Astrocyte (in vitro differentiated cells and primary cell): ENCODE measurements at regions not wholly inside any gene's neighbourhood (a gene's known extent, or its start where the extent isn't known, plus 50 kb on each side); places are given as distances from the start of the nearest gene placed in this dataset.

Experiments
- DNase-seq: peaks from one replicate; pipeline ENCODE4 v3.0.0-alpha.2; 2010; ENCODE audit warnings: low read depth
- FAIRE-seq: peaks from 2 replicates; lab custom pipeline; 2011; peaks lifted over from hg19 to GRCh38; lab: Jason Lieb, UNC
- H2AFZ ChIP-seq: 2 replicates; pipeline ENCODE4 v1.6.0; 2012; ENCODE audit warnings: low read depth, low read length, inconsistent platforms
- H3K27ac ChIP-seq: 2 replicates; pipeline ENCODE4 v1.5.1; 2011; ENCODE audit warnings: low read depth, low read length, inconsistent platforms
- H3K27me3 ChIP-seq: 2 replicates; pipeline ENCODE4 v1.6.0; 2011; ENCODE audit warnings: low read length, inconsistent platforms; ENCODE audit not compliant: insufficient read depth
- H3K36me3 ChIP-seq: 2 replicates; pipeline ENCODE4 v1.5.1; 2011; ENCODE audit warnings: low read length, inconsistent platforms; ENCODE audit not compliant: insufficient read depth
- H3K4me1 ChIP-seq: 2 replicates; pipeline ENCODE4 v1.5.1; 2011; ENCODE audit warnings: low read length, inconsistent platforms; ENCODE audit not compliant: insufficient read depth
- H3K4me2 ChIP-seq: 2 replicates; pipeline ENCODE4 v1.6.0; 2012; ENCODE audit warnings: low read length, inconsistent platforms
- H3K4me3 ChIP-seq: 2 replicates; pipeline ENCODE4 v1.5.1; 2011; ENCODE audit warnings: low read depth, mild to moderate bottlenecking, low read length, inconsistent platforms; ENCODE audit not compliant: insufficient read depth
- H3K79me2 ChIP-seq: 2 replicates; pipeline ENCODE4 v1.6.0; 2012; ENCODE audit warnings: mild to moderate bottlenecking, low read length, inconsistent platforms; ENCODE audit not compliant: insufficient read depth
- H3K9ac ChIP-seq: 2 replicates; pipeline ENCODE4 v1.6.0; 2012; ENCODE audit warnings: mild to moderate bottlenecking, low read length, inconsistent platforms
- H3K9me3 ChIP-seq: 2 replicates; pipeline ENCODE4 v1.5.1; 2012; ENCODE audit warnings: low read depth, mild to moderate bottlenecking, low read length, inconsistent platforms; ENCODE audit not compliant: insufficient read depth
- H4K20me1 ChIP-seq: 2 replicates; pipeline ENCODE4 v1.6.0; 2012; ENCODE audit warnings: low read length, inconsistent platforms; ENCODE audit not compliant: insufficient read depth
- H3K27ac Mint-ChIP-seq: one replicate; pipeline ENCODE4 v1.8.0; 2021; ENCODE audit warnings: mild to moderate bottlenecking, mixed read lengths; ENCODE audit not compliant: unreplicated experiment
- H3K27me3 Mint-ChIP-seq: one replicate; pipeline ENCODE4 v1.8.0; 2021; ENCODE audit warnings: low read depth, mixed read lengths; ENCODE audit not compliant: unreplicated experiment
- H3K36me3 Mint-ChIP-seq: one replicate; pipeline ENCODE4 v1.8.0; 2021; ENCODE audit warnings: low read depth, mixed read lengths; ENCODE audit not compliant: unreplicated experiment
- H3K4me1 Mint-ChIP-seq: one replicate; pipeline ENCODE4 v1.8.0; 2021; ENCODE audit warnings: low read depth, mixed read lengths; ENCODE audit not compliant: unreplicated experiment
- H3K4me3 Mint-ChIP-seq: one replicate; pipeline ENCODE4 v1.8.0; 2021; ENCODE audit warnings: mild to moderate bottlenecking, moderate library complexity, mixed read lengths; ENCODE audit not compliant: unreplicated experiment
- H3K9me3 Mint-ChIP-seq: one replicate; pipeline ENCODE4 v1.8.0; 2021; ENCODE audit warnings: mild to moderate bottlenecking, mixed read lengths; ENCODE audit not compliant: unreplicated experiment
- EZH2 ChIP-seq: IDR thresholded peaks from 2 replicates; pipeline ENCODE4 v1.6.1; 2012; ENCODE audit warnings: mild to moderate bottlenecking, low read length, inconsistent platforms; ENCODE audit not compliant: insufficient read depth
- TF ChIP-seq, protein P1 (sequence below): IDR thresholded peaks from 2 replicates; pipeline ENCODE4 v1.5.1; 2011; ENCODE audit warnings: low read depth, mild to moderate bottlenecking, inconsistent platforms, low read length, moderate library complexity; ENCODE audit not compliant: insufficient read depth

DNA sequence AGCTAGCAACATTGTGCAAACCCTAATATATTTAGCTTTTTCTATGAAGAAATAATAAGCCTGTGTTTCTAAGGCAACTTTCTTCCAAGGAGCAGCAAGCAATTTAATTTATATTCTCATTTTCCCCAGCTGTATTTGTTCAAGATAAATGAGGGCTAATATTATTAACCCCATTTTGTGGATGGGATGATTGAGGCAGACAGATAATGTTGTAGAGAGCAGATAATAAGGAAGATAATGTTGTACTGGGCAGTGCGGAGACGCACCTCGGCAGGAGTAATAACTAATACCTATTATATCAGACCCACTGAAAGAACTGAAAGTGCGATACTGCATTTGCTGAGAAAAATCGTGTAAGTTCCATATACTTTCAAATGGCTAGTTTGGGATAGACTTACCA is 344.1 kb upstream of the FANCL start:
- no peaks in the 10 kb centered on the region for H3K36me3 ChIP-seq
- no peaks in the 10 kb centered on the region for H3K36me3 Mint-ChIP-seq
- H3K4me3 Mint-ChIP-seq: no peak overlapping the region
- H3K9ac ChIP-seq: no peak overlapping the region
- H3K27me3 ChIP-seq: no peaks in the 10 kb centered on the region
- H3K4me3 ChIP-seq: no peak overlapping the region
- peaks cover 2% of the 10 kb centered on the region for H3K9me3 Mint-ChIP-seq
- no peak overlapping the region for H2AFZ ChIP-seq
- DNase-seq (no peak), FAIRE-seq (no peak)
- H3K4me2 ChIP-seq: no peak overlapping the region
- H3K9me3 ChIP-seq: no peaks in the 10 kb centered on the region
- no peaks in the 10 kb centered on the region for H3K27me3 Mint-ChIP-seq
- H3K4me1 Mint-ChIP-seq: no peaks in the 10 kb centered on the region
- H3K79me2 ChIP-seq: no peaks in the 10 kb centered on the region
- TF ChIP-seq, protein P1, sequence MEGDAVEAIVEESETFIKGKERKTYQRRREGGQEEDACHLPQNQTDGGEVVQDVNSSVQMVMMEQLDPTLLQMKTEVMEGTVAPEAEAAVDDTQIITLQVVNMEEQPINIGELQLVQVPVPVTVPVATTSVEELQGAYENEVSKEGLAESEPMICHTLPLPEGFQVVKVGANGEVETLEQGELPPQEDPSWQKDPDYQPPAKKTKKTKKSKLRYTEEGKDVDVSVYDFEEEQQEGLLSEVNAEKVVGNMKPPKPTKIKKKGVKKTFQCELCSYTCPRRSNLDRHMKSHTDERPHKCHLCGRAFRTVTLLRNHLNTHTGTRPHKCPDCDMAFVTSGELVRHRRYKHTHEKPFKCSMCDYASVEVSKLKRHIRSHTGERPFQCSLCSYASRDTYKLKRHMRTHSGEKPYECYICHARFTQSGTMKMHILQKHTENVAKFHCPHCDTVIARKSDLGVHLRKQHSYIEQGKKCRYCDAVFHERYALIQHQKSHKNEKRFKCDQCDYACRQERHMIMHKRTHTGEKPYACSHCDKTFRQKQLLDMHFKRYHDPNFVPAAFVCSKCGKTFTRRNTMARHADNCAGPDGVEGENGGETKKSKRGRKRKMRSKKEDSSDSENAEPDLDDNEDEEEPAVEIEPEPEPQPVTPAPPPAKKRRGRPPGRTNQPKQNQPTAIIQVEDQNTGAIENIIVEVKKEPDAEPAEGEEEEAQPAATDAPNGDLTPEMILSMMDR: no peak
- no peak for TF ChIP-seq EZH2
- no peak overlapping the region for H3K27ac Mint-ChIP-seq
- H3K4me1 ChIP-seq: no peaks in the 10 kb centered on the region
- H3K27ac ChIP-seq: no peak overlapping the region
- H4K20me1 ChIP-seq: no peaks in the 10 kb centered on the region

DNA sequence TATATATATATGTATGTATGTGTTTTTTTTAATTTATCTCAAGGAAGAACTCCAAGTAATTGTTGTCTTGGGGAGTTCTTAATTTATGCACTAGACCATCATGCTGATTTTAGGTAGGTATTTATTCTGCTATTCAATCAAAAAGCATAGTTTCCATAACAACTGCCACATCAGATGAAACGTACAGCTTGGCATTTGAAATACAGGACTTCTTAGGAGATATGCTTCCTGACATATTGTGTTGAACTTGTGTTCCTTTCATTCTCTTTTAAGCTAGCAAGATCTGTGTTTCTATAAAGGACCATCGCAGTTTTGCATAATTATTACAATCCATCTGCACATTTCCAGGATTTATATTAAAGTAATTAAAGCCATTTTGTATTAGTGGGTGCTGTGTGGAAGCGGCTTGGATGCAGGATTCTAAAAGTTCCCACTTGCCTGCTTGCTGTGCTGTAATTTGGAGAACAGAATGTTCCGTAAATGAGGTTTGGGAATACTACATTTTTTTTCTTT is 343.5 kb upstream of the FANCL start:
- H4K20me1 ChIP-seq: no peaks in the 10 kb centered on the region
- no peak overlapping the region for H3K4me3 ChIP-seq
- Mint-ChIP-seq H3K27me3 (no peaks in the 10 kb centered on the region), H3K9me3 (peaks cover 2% of the 10 kb centered on the region), H3K27ac (no peak overlapping the region), H3K4me1 (no peaks in the 10 kb centered on the region), H3K4me3 (no peak overlapping the region), H3K36me3 (no peaks in the 10 kb centered on the region)
- H3K27ac ChIP-seq: no peak overlapping the region
- TF ChIP-seq EZH2: no peak
- TF ChIP-seq, protein P1: no peak
- H3K9ac ChIP-seq: no peak overlapping the region
- H2AFZ ChIP-seq: no peak overlapping the region
- no peaks in the 10 kb centered on the region for H3K79me2 ChIP-seq
- no peaks in the 10 kb centered on the region for H3K27me3 ChIP-seq
- DNase-seq (no peak), FAIRE-seq (no peak)
- no peak overlapping the region for H3K4me2 ChIP-seq
- no peaks in the 10 kb centered on the region for H3K9me3 ChIP-seq
- H3K4me1 ChIP-seq: no peaks in the 10 kb centered on the region
- H3K36me3 ChIP-seq: no peaks in the 10 kb centered on the region

DNA sequence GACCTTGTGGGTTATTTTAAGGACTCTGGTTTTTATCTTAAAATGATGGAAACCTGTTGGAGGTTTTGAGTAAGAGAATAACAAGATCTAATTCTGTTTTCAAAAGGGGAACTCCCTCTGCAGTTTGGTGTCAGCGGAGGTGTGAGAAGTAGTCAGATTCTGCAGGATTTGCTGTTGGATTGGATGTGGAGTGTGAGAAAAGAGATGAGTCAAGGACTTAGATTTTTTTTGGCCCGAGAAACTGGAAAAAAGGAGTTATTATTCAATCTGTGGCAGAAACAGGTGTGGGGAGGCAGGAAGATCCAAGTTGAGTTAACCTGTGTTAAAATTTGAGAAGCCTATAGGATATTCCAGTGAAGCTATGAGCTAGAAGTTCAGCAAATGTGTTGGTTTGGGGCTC is 337.2 kb upstream of the FANCL start:
- DNase-seq (no peak), FAIRE-seq (no peak)
- H3K9ac ChIP-seq: no peak overlapping the region

More for the DNA sequence above, 337.2 kb upstream of the FANCL start:
- Histone ChIP-seq H3K27me3 (no peaks in the 10 kb centered on the region), H3K4me1 (no peaks in the 10 kb centered on the region), H3K79me2 (no peaks in the 10 kb centered on the region), H3K9me3 (no peaks in the 10 kb centered on the region), H4K20me1 (no peaks in the 10 kb centered on the region), H2AFZ (no peak overlapping the region), H3K4me3 (no peak overlapping the region), H3K27ac (no peak overlapping the region), H3K36me3 (no peaks in the 10 kb centered on the region), H3K4me2 (no peak overlapping the region)
- Mint-ChIP-seq H3K27me3 (no peaks in the 10 kb centered on the region), H3K36me3 (no peaks in the 10 kb centered on the region), H3K27ac (no peak overlapping the region), H3K9me3 (peaks cover 2% of the 10 kb centered on the region), H3K4me1 (no peaks in the 10 kb centered on the region), H3K4me3 (no peak overlapping the region)
- TF ChIP-seq, protein P1: no peak
- TF ChIP-seq EZH2: no peak
